ENCODE measurements at regions not wholly inside any gene's neighbourhood (a gene's known extent, or its start where the extent isn't known, plus 50 kb on each side); places are given as distances from the start of the nearest gene placed in this dataset.
"Not testable (repeated sequence)": the region's sequence is repeated elsewhere in the genome, so short reads cannot be mapped to it uniquely, and the experiment has no call there.

GRCh38 chr3:166630190-166630589 lies 749.9 kb downstream of the ZBBX start:
- no peak for DNase-seq (ENCODE audit: low spot score)
- TF ChIP-seq CTCF (IDR thresholded peaks at IDR 0.05; ENCODE audit: unreplicated experiment) = no peak
- Mint-ChIP-seq H3K9me3 (ENCODE audit: unreplicated experiment) (no peaks in the 10 kb centered on the region), H3K36me3 (ENCODE audit: low read depth, unreplicated experiment) (no peaks in the 10 kb centered on the region), H3K27ac (ENCODE audit: unreplicated experiment) (no peak overlapping the region), H3K4me1 (ENCODE audit: unreplicated experiment) (no peaks in the 10 kb centered on the region), H3K27me3 (ENCODE audit: unreplicated experiment) (no peaks in the 10 kb centered on the region), H3K4me3 (ENCODE audit: unreplicated experiment) (no peak overlapping the region)

- H3K4me3 Mint-ChIP-seq (ENCODE audit: unreplicated experiment) = no peak overlapping the region
- H3K4me1 Mint-ChIP-seq (ENCODE audit: unreplicated experiment) = no peaks in the 10 kb centered on the region
- no peaks in the 10 kb centered on the region for H3K9me3 Mint-ChIP-seq (ENCODE audit: unreplicated experiment)
- H3K27ac Mint-ChIP-seq (ENCODE audit: unreplicated experiment) = no peak overlapping the region
- no peaks in the 10 kb centered on the region for H3K27me3 Mint-ChIP-seq (ENCODE audit: unreplicated experiment)
- no peak for DNase-seq (ENCODE audit: low spot score)
- no peaks in the 10 kb centered on the region for H3K36me3 Mint-ChIP-seq (ENCODE audit: low read depth, unreplicated experiment)
- TF ChIP-seq CTCF (IDR thresholded peaks at IDR 0.05; ENCODE audit: unreplicated experiment) = no peak
These were observed 766.7 kb downstream of the ZBBX start for GRCh38 chr3:166613365-166613764.

- H3K9me3 Mint-ChIP-seq (ENCODE audit: unreplicated experiment); H3K4me3 Mint-ChIP-seq (ENCODE audit: unreplicated experiment); H3K36me3 Mint-ChIP-seq (ENCODE audit: low read depth, unreplicated experiment); DNase-seq (ENCODE audit: low spot score); H3K27ac Mint-ChIP-seq (ENCODE audit: unreplicated experiment); H3K4me1 Mint-ChIP-seq (ENCODE audit: unreplicated experiment); H3K27me3 Mint-ChIP-seq (ENCODE audit: unreplicated experiment): not testable (repeated sequence)
These were observed 767.3 kb downstream of the ZBBX start for GRCh38 chr3:166612761-166613160.

GRCh38 chr3:166607933-166608521 lies 770.8 kb upstream of the BCHE start:
- no peak overlapping the region for H3K4me3 Mint-ChIP-seq (ENCODE audit: unreplicated experiment)

GRCh38 chr3:166606988-166607387 lies 769.8 kb upstream of the BCHE start:
- Mint-ChIP-seq H3K4me1 (ENCODE audit: unreplicated experiment) (no peaks in the 10 kb centered on the region), H3K9me3 (ENCODE audit: unreplicated experiment) (no peaks in the 10 kb centered on the region), H3K36me3 (ENCODE audit: low read depth, unreplicated experiment) (no peaks in the 10 kb centered on the region), H3K4me3 (ENCODE audit: unreplicated experiment) (no peak overlapping the region), H3K27me3 (ENCODE audit: unreplicated experiment) (no peaks in the 10 kb centered on the region), H3K27ac (ENCODE audit: unreplicated experiment) (no peak overlapping the region)
- no peak for TF ChIP-seq CTCF (IDR thresholded peaks at IDR 0.05; ENCODE audit: unreplicated experiment)
- DNase-seq (ENCODE audit: low spot score) = no peak

More at GRCh38 chr3:166607933-166608521, 770.8 kb upstream of the BCHE start:
- Mint-ChIP-seq H3K27me3 (ENCODE audit: unreplicated experiment) (no peaks in the 10 kb centered on the region), H3K27ac (ENCODE audit: unreplicated experiment) (no peak overlapping the region), H3K36me3 (ENCODE audit: low read depth, unreplicated experiment) (no peaks in the 10 kb centered on the region), H3K4me1 (ENCODE audit: unreplicated experiment) (no peaks in the 10 kb centered on the region), H3K9me3 (ENCODE audit: unreplicated experiment) (no peaks in the 10 kb centered on the region)
- DNase-seq (ENCODE audit: low spot score) = no peak
- TF ChIP-seq CTCF (IDR thresholded peaks at IDR 0.05; ENCODE audit: unreplicated experiment) = no peak

All from endothelial cell (in vitro differentiated cells).